HG02610 (cell line): ENCODE measurements at regions not wholly inside any gene's neighbourhood (a gene's known extent, or its start where the extent isn't known, plus 50 kb on each side); places are given as distances from the start of the nearest gene placed in this dataset.

Experiments used
- ATAC-seq: cut with Tn5 transposase; IDR thresholded peaks from one replicate; pipeline ENCODE4 v1.9.1; 2021; ENCODE audit warnings: mild to moderate bottlenecking, moderate library complexity; ENCODE audit not compliant: unreplicated experiment

- no peak for ATAC-seq
Measured at GRCh38 chr15:94535298-94536048, 304.1 kb downstream of the MCTP2 start.

- ATAC-seq = no peak
Measured at GRCh38 chr15:94536549-94536948, 305.2 kb downstream of the MCTP2 start.

GRCh38 chr15:94538280-94538679, 306.9 kb downstream of the MCTP2 start:
- ATAC-seq = no peak

GRCh38 chr15:94542391-94542790, 311.0 kb downstream of the MCTP2 start:
- no peak for ATAC-seq

- ATAC-seq = no peak
Measured at GRCh38 chr15:94546808-94547207, 315.4 kb downstream of the MCTP2 start.

- no peak for ATAC-seq
Measured at GRCh38 chr15:94547711-94548110, 316.4 kb downstream of the MCTP2 start.

- no peak for ATAC-seq
Measured at GRCh38 chr15:94555841-94556519, 324.6 kb downstream of the MCTP2 start.

GRCh38 chr15:94561036-94561689, 329.8 kb downstream of the MCTP2 start:
- ATAC-seq = no peak

- no peak for ATAC-seq
Measured at GRCh38 chr15:94563456-94563855, 332.1 kb downstream of the MCTP2 start.

- peak; percentile 80 for ATAC-seq
Measured at GRCh38 chr15:94576889-94577533, 345.6 kb downstream of the MCTP2 start.

GRCh38 chr15:94579286-94579685, 347.9 kb downstream of the MCTP2 start:
- ATAC-seq = no peak

- ATAC-seq = no peak
Measured at GRCh38 chr15:94580211-94580885, 349.0 kb downstream of the MCTP2 start.

GRCh38 chr15:94582368-94582767, 351.0 kb downstream of the MCTP2 start:
- peak; percentile 58 for ATAC-seq

GRCh38 chr15:94584833-94585244, 353.5 kb downstream of the MCTP2 start:
- peak; percentile 88 for ATAC-seq

GRCh38 chr15:94586099-94586498, 354.7 kb downstream of the MCTP2 start:
- ATAC-seq = peak; percentile 74

- ATAC-seq = no peak
Measured at GRCh38 chr15:94587113-94587512, 355.8 kb downstream of the MCTP2 start.

GRCh38 chr15:94588993-94589392, 357.6 kb downstream of the MCTP2 start:
- no peak for ATAC-seq

GRCh38 chr15:94592495-94592894, 361.1 kb downstream of the MCTP2 start:
- no peak for ATAC-seq

GRCh38 chr15:94596707-94597106, 365.3 kb downstream of the MCTP2 start:
- no peak for ATAC-seq

- ATAC-seq = no peak
Measured at GRCh38 chr15:94600505-94600904, 369.1 kb downstream of the MCTP2 start.
